GM12891 (cell line): ENCODE measurements at regions not wholly inside any gene's neighbourhood (a gene's known extent, or its start where the extent isn't known, plus 50 kb on each side); places are given as distances from the start of the nearest gene placed in this dataset.

Source experiments
- POLR2A ChIP-seq: IDR thresholded peaks from 2 replicates; pipeline ENCODE4 v1.6.1; 2011; ENCODE audit warnings: low read depth, low read length, control low read depth
- SPI1 ChIP-seq: IDR thresholded peaks from 2 replicates; pipeline ENCODE4 v1.6.1; 2011; ENCODE audit warnings: low read depth, low read length, control low read depth

DNA sequence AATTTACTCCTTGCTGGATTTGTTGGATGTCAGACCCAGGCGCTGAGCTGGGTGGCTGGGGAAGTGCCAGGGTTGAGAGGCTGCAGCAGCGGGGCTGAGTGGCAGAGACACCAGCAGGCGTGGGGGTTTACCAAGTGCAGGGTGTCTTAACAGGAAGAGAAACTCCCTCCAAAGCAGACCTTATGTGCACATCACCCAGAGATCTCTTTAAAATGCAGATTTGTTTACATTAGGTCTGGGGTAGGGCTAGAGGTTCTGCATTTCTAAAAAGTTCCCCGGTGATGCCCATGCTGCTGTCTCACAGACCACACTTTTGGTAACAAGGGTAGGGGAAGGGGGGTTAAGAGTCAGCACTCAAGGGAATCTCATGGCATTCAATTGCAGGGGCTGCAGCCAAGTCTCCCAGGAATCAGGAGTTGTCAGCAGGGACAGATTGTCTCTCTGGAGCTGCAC lies 80.7 kb upstream of the OLFM4 start:
- TF ChIP-seq POLR2A (no peak), SPI1 (no peak)
